ENCODE measurements at regions not wholly inside any gene's neighbourhood (a gene's known extent, or its start where the extent isn't known, plus 50 kb on each side); places are given as distances from the start of the nearest gene placed in this dataset.

DNA sequence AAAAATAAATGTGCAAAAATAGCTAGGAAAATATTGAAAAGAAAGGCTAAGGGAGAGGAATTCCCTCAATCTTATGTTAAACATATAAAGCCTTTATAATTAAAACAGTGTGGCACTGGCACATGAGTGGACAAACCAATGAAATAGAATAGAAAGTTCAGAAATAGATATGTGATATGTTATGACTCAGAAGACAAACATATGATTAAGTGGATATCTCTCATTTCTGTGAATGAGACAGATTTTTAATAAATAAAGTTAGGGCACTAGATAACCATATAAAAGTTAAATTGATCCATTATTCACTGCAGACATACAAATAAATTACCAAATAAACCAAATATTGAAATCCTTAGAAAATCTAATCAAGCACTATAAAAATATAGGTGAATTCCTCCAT lies 73.0 kb downstream of the ALG10B start:
- no peak for DNase-seq (ENCODE audit: low spot score)
- no peak for TF ChIP-seq EZH2 (IDR thresholded peaks at IDR 0.05; ENCODE audit: borderline replicate concordance)
- TF ChIP-seq, protein P1, sequence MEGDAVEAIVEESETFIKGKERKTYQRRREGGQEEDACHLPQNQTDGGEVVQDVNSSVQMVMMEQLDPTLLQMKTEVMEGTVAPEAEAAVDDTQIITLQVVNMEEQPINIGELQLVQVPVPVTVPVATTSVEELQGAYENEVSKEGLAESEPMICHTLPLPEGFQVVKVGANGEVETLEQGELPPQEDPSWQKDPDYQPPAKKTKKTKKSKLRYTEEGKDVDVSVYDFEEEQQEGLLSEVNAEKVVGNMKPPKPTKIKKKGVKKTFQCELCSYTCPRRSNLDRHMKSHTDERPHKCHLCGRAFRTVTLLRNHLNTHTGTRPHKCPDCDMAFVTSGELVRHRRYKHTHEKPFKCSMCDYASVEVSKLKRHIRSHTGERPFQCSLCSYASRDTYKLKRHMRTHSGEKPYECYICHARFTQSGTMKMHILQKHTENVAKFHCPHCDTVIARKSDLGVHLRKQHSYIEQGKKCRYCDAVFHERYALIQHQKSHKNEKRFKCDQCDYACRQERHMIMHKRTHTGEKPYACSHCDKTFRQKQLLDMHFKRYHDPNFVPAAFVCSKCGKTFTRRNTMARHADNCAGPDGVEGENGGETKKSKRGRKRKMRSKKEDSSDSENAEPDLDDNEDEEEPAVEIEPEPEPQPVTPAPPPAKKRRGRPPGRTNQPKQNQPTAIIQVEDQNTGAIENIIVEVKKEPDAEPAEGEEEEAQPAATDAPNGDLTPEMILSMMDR (IDR thresholded peaks at IDR 0.05; ENCODE audit: poor library complexity), result no peak
- no peak for TF ChIP-seq EZH2phosphoT487 (IDR thresholded peaks at IDR 0.05; ENCODE audit: low read depth, severe bottlenecking, unreplicated experiment)

DNA sequence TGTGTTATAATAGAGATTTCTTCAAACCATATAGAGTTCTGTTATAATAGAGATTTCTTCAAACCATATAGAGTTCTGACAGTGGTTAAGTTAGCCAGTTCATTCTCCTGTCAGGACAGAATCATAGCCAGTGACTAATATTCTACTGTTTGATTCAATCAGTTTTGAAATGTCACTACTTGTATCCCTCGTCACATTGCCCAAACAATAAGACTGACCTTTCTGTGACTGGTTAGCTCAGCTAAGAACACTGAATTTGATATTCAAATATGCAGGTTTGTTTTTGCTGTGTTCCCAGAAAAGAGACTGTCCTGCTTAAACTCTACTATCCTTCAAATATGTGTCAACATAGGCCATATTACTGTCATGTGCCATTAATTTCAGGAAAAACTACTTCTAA lies 74.4 kb downstream of the ALG10B start:
- no peak for TF ChIP-seq EZH2phosphoT487 (IDR thresholded peaks at IDR 0.05; ENCODE audit: low read depth, severe bottlenecking, unreplicated experiment)
- TF ChIP-seq, protein P1 (IDR thresholded peaks at IDR 0.05; ENCODE audit: poor library complexity), result no peak
- no peak for TF ChIP-seq EZH2 (IDR thresholded peaks at IDR 0.05; ENCODE audit: borderline replicate concordance)
- no peaks in the 10 kb centered on the region for H3K9me3 ChIP-seq (ENCODE audit: low read depth)
- H3K79me2 ChIP-seq, result no peaks in the 10 kb centered on the region
- no peaks in the 10 kb centered on the region for H3K36me3 ChIP-seq (replicated peaks; ENCODE audit: insufficient read depth, low read depth)
- H3K4me2 ChIP-seq, result no peak overlapping the region
- no peak overlapping the region for H3K27ac ChIP-seq
- DNase-seq (ENCODE audit: low spot score), result no peak
- H3K27me3 ChIP-seq, result no peaks in the 10 kb centered on the region
- H3K4me1 ChIP-seq (ENCODE audit: insufficient read depth), result no peaks in the 10 kb centered on the region
- 70% methylated on average over 1 of the region's 1 CpG for WGBS (ENCODE audit: low lambda C conversion rate, missing lambda C conversion rate)
- no peak overlapping the region for H2AFZ ChIP-seq
- no peaks in the 10 kb centered on the region for H3K9me2 ChIP-seq (replicated peaks; ENCODE audit: insufficient read depth)
- no peak overlapping the region for H3K4me3 ChIP-seq
- no peaks in the 10 kb centered on the region for H4K20me1 ChIP-seq (ENCODE audit: insufficient read depth, poor library complexity, severe bottlenecking)

More for the DNA sequence above, 73.0 kb downstream of the ALG10B start:
- Histone ChIP-seq H3K4me3 (no peak overlapping the region), H3K36me3 (replicated peaks; ENCODE audit: insufficient read depth, low read depth) (no peaks in the 10 kb centered on the region), H4K20me1 (ENCODE audit: insufficient read depth, poor library complexity, severe bottlenecking) (no peaks in the 10 kb centered on the region), H3K4me1 (ENCODE audit: insufficient read depth) (no peaks in the 10 kb centered on the region), H3K9me2 (replicated peaks; ENCODE audit: insufficient read depth) (no peaks in the 10 kb centered on the region), H3K4me2 (no peak overlapping the region), H3K27ac (no peak overlapping the region), H3K27me3 (no peaks in the 10 kb centered on the region), H3K79me2 (no peaks in the 10 kb centered on the region), H3K9me3 (ENCODE audit: low read depth) (no peaks in the 10 kb centered on the region), H2AFZ (no peak overlapping the region)

DNA sequence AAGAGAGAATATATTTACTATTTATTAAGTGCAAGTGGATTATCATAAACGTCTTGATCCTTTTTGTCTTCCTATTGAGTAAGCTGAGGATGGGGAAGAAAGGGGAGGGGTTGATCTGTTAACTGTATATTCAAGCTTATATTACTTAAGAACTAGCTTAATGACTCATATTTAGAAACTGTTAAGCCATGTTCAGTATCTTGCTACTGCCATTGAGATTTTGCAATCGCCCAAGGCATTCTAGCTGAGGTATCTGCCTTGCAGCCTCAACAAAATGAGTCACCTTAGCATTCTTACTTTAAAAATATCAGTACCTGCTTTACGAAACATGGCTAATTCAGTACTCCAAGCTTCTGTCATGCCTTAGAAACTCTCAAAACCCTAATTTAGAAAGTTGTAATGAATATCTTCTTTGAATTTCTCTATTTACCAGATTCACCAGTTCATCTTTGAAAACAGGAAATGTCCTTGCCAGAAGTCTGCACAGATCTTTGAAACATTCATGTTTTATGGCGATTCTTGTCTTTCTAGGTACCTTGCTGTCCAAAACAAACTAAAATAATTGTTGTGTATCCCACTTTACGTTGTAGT lies 76.1 kb downstream of the ALG10B start:
- Histone ChIP-seq H3K27ac (no peak overlapping the region), H3K4me3 (no peak overlapping the region), H3K4me2 (no peak overlapping the region), H3K4me1 (ENCODE audit: insufficient read depth) (no peaks in the 10 kb centered on the region), H4K20me1 (ENCODE audit: insufficient read depth, poor library complexity, severe bottlenecking) (no peaks in the 10 kb centered on the region), H3K36me3 (replicated peaks; ENCODE audit: insufficient read depth, low read depth) (no peaks in the 10 kb centered on the region), H3K27me3 (no peaks in the 10 kb centered on the region), H3K9me3 (ENCODE audit: low read depth) (no peaks in the 10 kb centered on the region), H3K9me2 (replicated peaks; ENCODE audit: insufficient read depth) (no peaks in the 10 kb centered on the region), H2AFZ (no peak overlapping the region), H3K79me2 (no peaks in the 10 kb centered on the region)
- DNase-seq (ENCODE audit: low spot score), result peak; percentile 16
- TF ChIP-seq, protein P1 (IDR thresholded peaks at IDR 0.05; ENCODE audit: poor library complexity), result no peak
- TF ChIP-seq EZH2phosphoT487 (IDR thresholded peaks at IDR 0.05; ENCODE audit: low read depth, severe bottlenecking, unreplicated experiment) (no peak), EZH2 (IDR thresholded peaks at IDR 0.05; ENCODE audit: borderline replicate concordance) (no peak)
- WGBS (ENCODE audit: low lambda C conversion rate, missing lambda C conversion rate), result 83% methylated on average over 5 of the region's 5 CpGs
